Keratinocyte (primary cell): ENCODE measurements at regions not wholly inside any gene's neighbourhood (a gene's known extent, or its start where the extent isn't known, plus 50 kb on each side); places are given as distances from the start of the nearest gene placed in this dataset.

ENCODE experiments used
- EZH2 ChIP-seq: IDR thresholded peaks from one replicate; pipeline ENCODE4 v1.6.1; 2012; ENCODE audit warnings: inconsistent platforms, mild to moderate bottlenecking, low read length, moderate library complexity
- TF ChIP-seq, protein P1 (sequence below), 3 experiments: IDR thresholded peaks in 1 of 3; conservative IDR thresholded peaks in 1 of 3; optimal IDR thresholded peaks in 1 of 3; 2 replicates in 2 of 3; 3 replicates in 1 of 3; pipeline versions ENCODE3 to v1.5.1; 2011; ENCODE audit warnings: low read length in 3 of 3, mild to moderate bottlenecking in 3 of 3, moderate library complexity in 2 of 3, control low read depth in 1 of 3, inconsistent platforms in 1 of 3; ENCODE audit not compliant: insufficient read depth in 2 of 3; ENCODE audit errors: extremely low read depth in 1 of 3

DNA sequence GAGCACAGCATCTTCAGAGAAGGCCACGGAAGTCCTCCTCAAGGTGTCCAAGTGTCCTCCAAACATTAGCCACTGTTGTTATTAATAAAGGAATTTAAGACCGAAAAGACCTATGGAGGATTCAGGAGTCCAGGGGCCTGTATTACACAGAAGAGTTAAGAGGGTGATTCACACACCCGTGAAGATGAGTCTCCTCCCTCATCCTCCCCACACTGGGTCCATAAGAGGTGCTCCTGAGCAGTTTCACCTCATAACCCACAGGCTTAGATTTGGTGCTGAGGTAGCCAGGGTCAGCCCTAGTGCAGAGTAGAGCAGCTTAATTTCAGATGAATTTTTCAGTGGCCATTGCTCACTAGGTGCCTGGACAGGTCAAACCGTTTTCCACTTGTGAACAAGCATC is 65.3 kb downstream of the PRR18 start:
- TF ChIP-seq, protein P1, sequence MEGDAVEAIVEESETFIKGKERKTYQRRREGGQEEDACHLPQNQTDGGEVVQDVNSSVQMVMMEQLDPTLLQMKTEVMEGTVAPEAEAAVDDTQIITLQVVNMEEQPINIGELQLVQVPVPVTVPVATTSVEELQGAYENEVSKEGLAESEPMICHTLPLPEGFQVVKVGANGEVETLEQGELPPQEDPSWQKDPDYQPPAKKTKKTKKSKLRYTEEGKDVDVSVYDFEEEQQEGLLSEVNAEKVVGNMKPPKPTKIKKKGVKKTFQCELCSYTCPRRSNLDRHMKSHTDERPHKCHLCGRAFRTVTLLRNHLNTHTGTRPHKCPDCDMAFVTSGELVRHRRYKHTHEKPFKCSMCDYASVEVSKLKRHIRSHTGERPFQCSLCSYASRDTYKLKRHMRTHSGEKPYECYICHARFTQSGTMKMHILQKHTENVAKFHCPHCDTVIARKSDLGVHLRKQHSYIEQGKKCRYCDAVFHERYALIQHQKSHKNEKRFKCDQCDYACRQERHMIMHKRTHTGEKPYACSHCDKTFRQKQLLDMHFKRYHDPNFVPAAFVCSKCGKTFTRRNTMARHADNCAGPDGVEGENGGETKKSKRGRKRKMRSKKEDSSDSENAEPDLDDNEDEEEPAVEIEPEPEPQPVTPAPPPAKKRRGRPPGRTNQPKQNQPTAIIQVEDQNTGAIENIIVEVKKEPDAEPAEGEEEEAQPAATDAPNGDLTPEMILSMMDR (optimal IDR thresholded peaks at IDR 0.05 in 1 of 3, IDR thresholded peaks at IDR 0.05 in 1 of 3, conservative IDR thresholded peaks at IDR 0.05 in 1 of 3; ENCODE audit: extremely low read depth in 1 of 3, insufficient read depth in 2 of 3, low read length in 3 of 3) = no peak
- no peak for TF ChIP-seq EZH2
